Transverse colon (tissue), 4 donors: ENCODE measurements at regions not wholly inside any gene's neighbourhood (a gene's known extent, or its start where the extent isn't known, plus 50 kb on each side); places are given as distances from the start of the nearest gene placed in this dataset.

Experiments
- DNase-seq: peaks from one replicate; pipeline ENCODE4 v3.0.0-alpha.2; 2019
- H3K27ac ChIP-seq, 4 donors: fragments of 200-600 bp; sonication (generic); 2 replicates each; pipeline ENCODE4 v1.5.1; 2016 to 2018; ENCODE audit warnings: inconsistent platforms in 4 of 4
- H3K27me3 ChIP-seq: fragments of 200-600 bp; sonication (generic); 2 replicates; pipeline ENCODE4 v1.5.1; 2017; ENCODE audit warnings: inconsistent platforms
- H3K36me3 ChIP-seq, 4 donors: fragments of 200-600 bp; sonication (generic); 2 replicates each; pipeline ENCODE4 v1.5.1; 2017 to 2019; ENCODE audit warnings: inconsistent platforms in 4 of 4
- H3K4me1 ChIP-seq, 4 donors: fragments of 200-600 bp; sonication (generic); 2 replicates each; pipeline ENCODE4 v1.5.1; 2017 to 2020; ENCODE audit warnings: inconsistent platforms in 4 of 4
- H3K4me3 ChIP-seq, 4 donors: fragments of 200-600 bp; sonication (generic); 1 replicate in 1 of 4; 2 replicates in 3 of 4; pipeline versions ENCODE4 v1.5.1 to v1.6.1; 2017 to 2019; ENCODE audit warnings: inconsistent platforms in 4 of 4
- H3K9me3 ChIP-seq, 2 donors: fragments of 200-600 bp; sonication (generic); 2 replicates each; pipeline ENCODE4 v1.5.1; 2017 to 2019; ENCODE audit warnings: inconsistent platforms in 2 of 2
- CTCF ChIP-seq, 5 experiments: fragments of 200-600 bp in 3 of 5; fragments of 450-650 bp in 2 of 5; sonication (generic) in 3 of 5; IDR thresholded peaks; 1 replicate in 2 of 5; 2 replicates in 3 of 5; pipeline ENCODE4 v1.5.1; 2016 to 2017; ENCODE audit warnings: antibody characterized with exemption in 5 of 5, inconsistent platforms in 3 of 5, mild to moderate bottlenecking in 2 of 5, moderate library complexity in 1 of 5
- EP300 ChIP-seq: sonication (generic); formaldehyde crosslinking; IDR thresholded peaks from one replicate; pipeline ENCODE4 v1.6.1; 2017; ENCODE audit warnings: antibody characterized with exemption, low read depth
- POLR2A ChIP-seq: fragments of 450-650 bp; IDR thresholded peaks from one replicate; pipeline ENCODE4 v1.6.1; 2016; ENCODE audit warnings: antibody characterized with exemption, mild to moderate bottlenecking, moderate library complexity
- POLR2AphosphoS5 ChIP-seq, 3 donors: sonication (generic); formaldehyde crosslinking; IDR thresholded peaks; one replicate each; pipeline ENCODE4 v1.6.1; 2016; ENCODE audit warnings: antibody characterized with exemption in 3 of 3
- WGBS, 2 donors: methylation state at CpG; one replicate each; pipeline ENCODE4 v1.1.5; 2018; ENCODE audit warnings: low coverage in 1 of 2; 5-methylcytosine and 5-hydroxymethylcytosine counted together
- in situ Hi-C, 4 donors: fragments of 200-750 bp; cut with MboI; loops; one replicate each; pipeline versions ENCODE4 v1.15.0 to v1.15.1; 2017; ENCODE audit warnings: low sequenced_read_pairs in 3 of 4, low pct_ligation_motif_present in 1 of 4, low pct_unique_long_range_greater_than_20kb in 1 of 4
- intact Hi-C: fragments of 100-400 bp; cut with DNase I; formaldehyde crosslinking; loops from one replicate; pipeline ENCODE4 v1.15.1; 2023; ENCODE audit warnings: low total_unique reads

GRCh38 chrX:104419926-104420325 lies 146.1 kb upstream of the IL1RAPL2 start:
- no peak for DNase-seq
- in situ Hi-C loops (no loop called here), intact Hi-C loops (no loop called here)
- no peaks in the 10 kb centered on the region for H3K27me3 ChIP-seq
- H3K27ac ChIP-seq: no peak overlapping the region
- H3K4me1 ChIP-seq: no peaks in the 10 kb centered on the region
- H3K36me3 ChIP-seq: no peaks in the 10 kb centered on the region
- 35% methylated on average over 2 of the region's 2 CpGs; no CpG with 5 or more reads in 1 of the 2 donors for WGBS, 2 donors
- no peaks in the 10 kb centered on the region for H3K9me3 ChIP-seq
- no peak overlapping the region for H3K4me3 ChIP-seq
- no peak for TF ChIP-seq POLR2AphosphoS5 (IDR thresholded peaks at IDR 0.05)
- TF ChIP-seq POLR2A: no peak
- TF ChIP-seq EP300: no peak
- no peak for TF ChIP-seq CTCF (IDR thresholded peaks at IDR 0.05)

GRCh38 chrX:104419211-104419610 lies 146.8 kb upstream of the IL1RAPL2 start:
- Histone ChIP-seq H3K27me3 (no peaks in the 10 kb centered on the region), H3K4me1 (no peaks in the 10 kb centered on the region), H3K9me3 (no peaks in the 10 kb centered on the region), H3K27ac (no peak overlapping the region), H3K4me3 (no peak overlapping the region), H3K36me3 (no peaks in the 10 kb centered on the region)
- intact Hi-C loops: no loop called here
- 74% methylated on average over 1 of the region's 1 CpG; no CpG with 5 or more reads in 1 of the 2 donors for WGBS, 2 donors
- in situ Hi-C loops: no loop called here
- DNase-seq: no peak
- no peak for TF ChIP-seq CTCF (IDR thresholded peaks at IDR 0.05)
- no peak for TF ChIP-seq POLR2A
- no peak for TF ChIP-seq EP300
- TF ChIP-seq POLR2AphosphoS5 (IDR thresholded peaks at IDR 0.05): no peak

- DNase-seq: no peak
- 66% methylated on average over 3 of the region's 3 CpGs; no CpG with 5 or more reads in 1 of the 2 donors for whole genome bisulfite sequencing, 2 donors
- Histone ChIP-seq H3K36me3 (no peaks in the 10 kb centered on the region), H3K4me3 (no peak overlapping the region), H3K27ac (no peak overlapping the region), H3K4me1 (no peaks in the 10 kb centered on the region), H3K9me3 (no peaks in the 10 kb centered on the region), H3K27me3 (no peaks in the 10 kb centered on the region)
- in situ Hi-C loops: no loop called here
- intact Hi-C loops: no loop called here
- TF ChIP-seq POLR2A: no peak
- no peak for TF ChIP-seq EP300
- no peak for TF ChIP-seq CTCF (IDR thresholded peaks at IDR 0.05)
- no peak for TF ChIP-seq POLR2AphosphoS5 (IDR thresholded peaks at IDR 0.05)
These were observed 154.2 kb upstream of the IL1RAPL2 start for GRCh38 chrX:104411800-104412199.

- Histone ChIP-seq H3K36me3 (no peaks in the 10 kb centered on the region), H3K9me3 (no peaks in the 10 kb centered on the region), H3K27me3 (no peaks in the 10 kb centered on the region), H3K4me1 (no peaks in the 10 kb centered on the region), H3K4me3 (no peak overlapping the region), H3K27ac (no peak overlapping the region)
- intact Hi-C loops (no loop called here), in situ Hi-C loops (no loop called here)
- no peak for TF ChIP-seq POLR2AphosphoS5 (IDR thresholded peaks at IDR 0.05)
- no peak for TF ChIP-seq CTCF (IDR thresholded peaks at IDR 0.05)
- TF ChIP-seq EP300: no peak
- no peak for TF ChIP-seq POLR2A
- DNase-seq: no peak
- 92% methylated on average over 1 of the region's 1 CpG; no CpG with 5 or more reads in 1 of the 2 donors for WGBS, 2 donors
These were observed 145.7 kb upstream of the ESX1 start for GRCh38 chrX:104400387-104400786.
